Endodermal cell (in vitro differentiated cells): ENCODE measurements at regions not wholly inside any gene's neighbourhood (a gene's known extent, or its start where the extent isn't known, plus 50 kb on each side); places are given as distances from the start of the nearest gene placed in this dataset.

ENCODE experiments used
- DNase-seq: peaks from one replicate; pipeline ENCODE4 v3.0.0-alpha.2; 2017
- H3K27ac ChIP-seq: 2 replicates; pipeline ENCODE4 v1.5.1; 2013; ENCODE audit warnings: mild to moderate bottlenecking, low read depth, low read length, moderate library complexity
- H3K27me3 ChIP-seq: 2 replicates; pipeline ENCODE4 v1.6.1; 2013; ENCODE audit warnings: mild to moderate bottlenecking, low read length, moderate library complexity; ENCODE audit not compliant: insufficient read depth, control insufficient read depth, poor library complexity, severe bottlenecking
- H3K36me3 ChIP-seq: 2 replicates; pipeline ENCODE4 v1.7.0; 2013; ENCODE audit warnings: mild to moderate bottlenecking, low read length, moderate library complexity; ENCODE audit not compliant: control insufficient read depth, insufficient read depth
- H3K4me1 ChIP-seq: one replicate; pipeline ENCODE4 v1.7.0; 2013; ENCODE audit warnings: low read length; ENCODE audit not compliant: control insufficient read depth, insufficient read depth
- H3K4me3 ChIP-seq: 2 replicates; pipeline ENCODE4 v1.5.1; 2013; ENCODE audit warnings: mild to moderate bottlenecking, low read length, moderate library complexity
- H3K9ac ChIP-seq: 2 replicates; pipeline ENCODE4 v1.6.1; 2013; ENCODE audit warnings: mild to moderate bottlenecking, low read length, moderate library complexity; ENCODE audit not compliant: poor library complexity, severe bottlenecking; ENCODE audit errors: extremely low read depth
- H3K9me3 ChIP-seq: 2 replicates; pipeline ENCODE4 v1.6.1; 2013; ENCODE audit warnings: mild to moderate bottlenecking, low read length, moderate library complexity; ENCODE audit not compliant: control insufficient read depth
- H3K27ac Mint-ChIP-seq: 2 replicates; pipeline ENCODE4 v1.8.0; 2020; ENCODE audit warnings: mixed read lengths
- H3K27me3 Mint-ChIP-seq: 2 replicates; pipeline ENCODE4 v1.8.0; 2021; ENCODE audit warnings: mild to moderate bottlenecking, mixed read lengths; ENCODE audit not compliant: insufficient read depth
- H3K36me3 Mint-ChIP-seq: 2 replicates; pipeline ENCODE4 v1.8.0; 2020; ENCODE audit warnings: low read depth, mixed read lengths
- H3K4me1 Mint-ChIP-seq: 2 replicates; pipeline ENCODE4 v1.8.0; 2020; ENCODE audit warnings: mixed read lengths
- H3K4me3 Mint-ChIP-seq: 2 replicates; pipeline ENCODE4 v1.8.0; 2020; ENCODE audit warnings: mild to moderate bottlenecking, moderate library complexity, mixed read lengths
- H3K9me3 Mint-ChIP-seq: 2 replicates; pipeline ENCODE4 v1.8.0; 2020; ENCODE audit warnings: mild to moderate bottlenecking, mixed read lengths
- WGBS, 2 experiments: methylation state at CpG; one replicate each; pipeline versions ENCODE4 v1.1.5 to v1.1.7; 2013; ENCODE audit warnings: missing lambda C conversion rate in 2 of 2, mixed read lengths in 1 of 2; ENCODE audit not compliant: insufficient coverage in 1 of 2, insufficient read length in 1 of 2; 5-methylcytosine and 5-hydroxymethylcytosine counted together
- TF ChIP-seq, protein P1 (sequence below): fragments of 200-600 bp; sonication (generic); conservative IDR thresholded peaks from 2 replicates; pipeline ENCODE4 v1.5.0; 2021; ENCODE audit warnings: antibody characterized with exemption, mild to moderate bottlenecking

DNA sequence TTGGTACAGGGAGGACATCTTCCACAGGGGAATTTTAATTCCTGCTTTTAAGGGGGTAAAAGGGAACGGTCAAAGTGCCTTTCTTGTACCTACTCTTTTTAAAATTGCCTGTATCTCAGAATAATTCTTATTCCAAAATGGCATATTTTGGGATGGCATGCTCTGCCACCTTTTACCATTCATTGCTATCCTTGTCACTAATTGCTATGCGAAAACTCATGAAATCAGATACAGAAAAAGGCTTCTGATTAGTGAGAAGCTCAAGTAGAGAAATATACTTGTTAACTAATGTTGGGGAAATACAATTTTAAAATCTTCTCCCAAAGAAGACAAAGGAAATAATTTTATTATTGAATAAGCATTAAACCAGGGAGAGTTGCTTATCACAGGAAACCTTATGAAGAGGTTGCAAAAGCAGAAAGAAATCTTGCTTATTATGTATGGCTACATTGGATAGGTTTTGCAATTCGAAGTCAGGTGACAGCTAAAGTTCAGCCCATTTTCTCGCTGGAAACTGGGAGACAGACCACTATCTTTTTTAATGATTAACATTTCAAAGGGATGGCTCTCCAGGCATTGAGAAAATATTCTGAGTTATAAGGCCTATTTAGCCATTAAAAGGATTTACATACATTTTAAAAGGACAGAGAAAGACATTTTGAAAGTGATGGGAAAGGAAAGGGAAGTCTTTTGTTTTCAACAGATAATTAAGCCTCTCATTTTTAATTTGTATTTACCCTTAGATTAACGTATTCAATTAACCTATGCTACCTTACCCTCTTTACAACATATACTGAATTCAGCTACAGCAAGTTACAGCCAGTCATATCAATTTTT is 110.3 kb upstream of the PRSS16 start:
- no peaks in the 10 kb centered on the region for H3K36me3 ChIP-seq
- H3K9me3 ChIP-seq: no peaks in the 10 kb centered on the region
- H3K27ac ChIP-seq: no peak overlapping the region
- H3K9ac ChIP-seq: no peak overlapping the region
- Mint-ChIP-seq H3K36me3 (no peaks in the 10 kb centered on the region), H3K4me3 (no peak overlapping the region), H3K27me3 (no peaks in the 10 kb centered on the region), H3K9me3 (no peaks in the 10 kb centered on the region), H3K27ac (peak overlapping the region; percentile 87), H3K4me1 (peaks cover 34% of the 10 kb centered on the region)
- H3K4me3 ChIP-seq: no peak overlapping the region
- WGBS, 2 experiments: 65 to 72% methylated on average over 2 to 5 of the region's 5 CpGs
- TF ChIP-seq, protein P1, sequence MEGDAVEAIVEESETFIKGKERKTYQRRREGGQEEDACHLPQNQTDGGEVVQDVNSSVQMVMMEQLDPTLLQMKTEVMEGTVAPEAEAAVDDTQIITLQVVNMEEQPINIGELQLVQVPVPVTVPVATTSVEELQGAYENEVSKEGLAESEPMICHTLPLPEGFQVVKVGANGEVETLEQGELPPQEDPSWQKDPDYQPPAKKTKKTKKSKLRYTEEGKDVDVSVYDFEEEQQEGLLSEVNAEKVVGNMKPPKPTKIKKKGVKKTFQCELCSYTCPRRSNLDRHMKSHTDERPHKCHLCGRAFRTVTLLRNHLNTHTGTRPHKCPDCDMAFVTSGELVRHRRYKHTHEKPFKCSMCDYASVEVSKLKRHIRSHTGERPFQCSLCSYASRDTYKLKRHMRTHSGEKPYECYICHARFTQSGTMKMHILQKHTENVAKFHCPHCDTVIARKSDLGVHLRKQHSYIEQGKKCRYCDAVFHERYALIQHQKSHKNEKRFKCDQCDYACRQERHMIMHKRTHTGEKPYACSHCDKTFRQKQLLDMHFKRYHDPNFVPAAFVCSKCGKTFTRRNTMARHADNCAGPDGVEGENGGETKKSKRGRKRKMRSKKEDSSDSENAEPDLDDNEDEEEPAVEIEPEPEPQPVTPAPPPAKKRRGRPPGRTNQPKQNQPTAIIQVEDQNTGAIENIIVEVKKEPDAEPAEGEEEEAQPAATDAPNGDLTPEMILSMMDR: no peak
- DNase-seq: no peak
- no peaks in the 10 kb centered on the region for H3K27me3 ChIP-seq
- H3K4me1 ChIP-seq: peaks cover 11% of the 10 kb centered on the region

DNA sequence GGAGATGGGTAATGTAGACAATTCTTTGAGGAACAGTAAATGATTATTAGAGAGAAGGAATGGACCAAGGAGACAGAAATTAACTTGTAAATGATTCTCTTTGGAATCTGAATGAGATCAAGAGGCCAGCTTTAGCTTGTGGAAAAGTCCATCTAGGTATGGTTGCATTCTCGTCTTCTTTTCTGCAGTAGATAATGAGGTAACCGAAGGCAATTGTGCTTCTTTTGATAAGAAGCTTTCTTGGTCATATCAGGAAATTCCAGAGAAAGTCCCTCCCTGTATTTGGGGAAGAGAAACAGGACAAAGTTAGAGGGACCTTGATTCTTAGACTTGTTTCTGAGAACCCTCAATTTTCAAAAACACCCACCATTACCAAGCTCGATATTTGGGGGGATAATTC is 109.1 kb upstream of the PRSS16 start:
- Mint-ChIP-seq H3K4me1 (peaks cover 34% of the 10 kb centered on the region), H3K4me3 (peak overlapping the region; percentile 94), H3K9me3 (no peaks in the 10 kb centered on the region), H3K36me3 (peaks cover 3% of the 10 kb centered on the region), H3K27me3 (no peaks in the 10 kb centered on the region), H3K27ac (peak overlapping the region; percentile 100)
- H3K27ac ChIP-seq: peak overlapping the region; percentile 92
- peak overlapping the region; percentile 93 for H3K4me3 ChIP-seq
- H3K27me3 ChIP-seq: no peaks in the 10 kb centered on the region
- no peak for DNase-seq
- TF ChIP-seq, protein P1: no peak
- 64 to 83% methylated on average over 1 to 3 of the region's 3 CpGs for WGBS, 2 experiments
- peak overlapping the region; percentile 91 for H3K9ac ChIP-seq
- H3K36me3 ChIP-seq: no peaks in the 10 kb centered on the region
- H3K4me1 ChIP-seq: peaks cover 11% of the 10 kb centered on the region
- H3K9me3 ChIP-seq: no peaks in the 10 kb centered on the region

DNA sequence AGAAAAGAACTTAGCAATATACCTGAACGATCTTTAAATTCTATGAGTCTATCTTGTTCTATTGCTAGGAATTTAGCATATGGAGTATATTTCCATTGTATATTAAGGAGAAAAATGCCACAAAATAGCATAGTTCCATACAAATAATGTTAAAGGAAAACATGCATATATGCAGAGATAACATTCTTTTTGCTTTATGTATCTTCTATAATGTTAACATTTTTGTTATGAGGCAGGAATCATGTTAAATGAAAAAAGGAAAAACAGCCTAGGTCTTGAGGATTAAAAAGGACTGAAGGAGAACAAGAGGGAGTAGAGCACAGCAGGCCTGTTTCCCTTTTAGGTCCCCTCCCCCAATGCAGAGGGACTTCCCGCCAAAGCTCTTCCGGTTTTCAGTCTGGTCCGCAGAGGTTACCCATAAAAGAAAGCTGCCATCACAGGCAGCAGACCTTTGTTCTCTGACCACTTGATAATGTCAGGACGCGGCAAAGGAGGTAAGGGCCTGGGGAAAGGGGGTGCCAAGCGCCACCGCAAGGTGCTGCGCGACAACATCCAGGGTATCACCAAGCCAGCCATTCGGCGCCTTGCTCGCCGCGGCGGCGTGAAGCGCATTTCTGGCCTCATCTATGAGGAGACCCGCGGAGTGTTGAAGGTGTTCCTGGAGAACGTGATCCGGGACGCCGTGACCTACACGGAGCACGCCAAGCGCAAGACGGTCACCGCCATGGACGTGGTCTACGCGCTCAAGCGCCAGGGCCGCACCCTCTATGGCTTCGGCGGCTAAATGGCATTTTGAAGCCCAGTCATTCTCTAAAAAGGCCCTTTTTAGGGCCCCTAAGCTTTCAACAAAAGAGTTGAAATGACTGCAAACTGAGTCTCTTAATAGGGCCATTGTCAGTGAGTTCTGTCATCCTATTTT is 108.4 kb upstream of the PRSS16 start:
- Mint-ChIP-seq H3K36me3 (peaks cover 5% of the 10 kb centered on the region), H3K9me3 (no peaks in the 10 kb centered on the region), H3K27ac (peak overlapping the region; percentile 100), H3K4me3 (peak overlapping the region; percentile 94), H3K27me3 (no peaks in the 10 kb centered on the region), H3K4me1 (peaks cover 32% of the 10 kb centered on the region)
- H3K4me3 ChIP-seq: peak overlapping the region; percentile 93
- TF ChIP-seq, protein P1: peak; percentile 22
- H3K27me3 ChIP-seq: no peaks in the 10 kb centered on the region
- WGBS, 2 experiments: 1% methylated on average over 14 to 36 of the region's 36 CpGs
- no peaks in the 10 kb centered on the region for H3K9me3 ChIP-seq
- peaks cover 11% of the 10 kb centered on the region for H3K4me1 ChIP-seq
- H3K27ac ChIP-seq: peak overlapping the region; percentile 92
- H3K36me3 ChIP-seq: no peaks in the 10 kb centered on the region
- DNase-seq: peak; percentile 93
- H3K9ac ChIP-seq: peak overlapping the region; percentile 91
